ENCODE measurements at regions not wholly inside any gene's neighbourhood (a gene's known extent, or its start where the extent isn't known, plus 50 kb on each side); places are given as distances from the start of the nearest gene placed in this dataset.

DNA sequence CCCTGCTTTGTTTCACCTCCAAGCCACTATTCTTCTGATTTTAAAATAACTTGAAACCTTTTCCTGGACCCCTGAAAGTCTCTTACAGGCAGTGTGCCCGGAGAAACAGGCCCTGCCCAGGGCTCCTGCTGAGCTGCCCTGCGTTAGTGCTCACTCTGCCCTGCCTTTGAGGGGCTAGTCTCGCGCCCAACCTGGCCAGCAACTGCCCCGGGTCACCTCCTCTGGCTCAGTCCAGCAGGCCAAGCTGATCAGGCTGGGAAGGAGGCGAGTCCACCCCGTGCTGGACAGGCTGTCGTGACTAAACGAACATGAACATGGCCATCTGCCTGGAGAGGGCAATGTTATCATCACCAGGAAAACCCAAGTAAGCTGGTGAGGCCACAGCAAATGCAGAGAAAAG lies 245.4 kb downstream of the ANKRD60 start:
- Histone ChIP-seq H3K79me2 (ENCODE audit: control insufficient read depth, insufficient read depth, low read length) (no peaks in the 10 kb centered on the region), H4K20me1 (replicated peaks; ENCODE audit: control insufficient read depth, extremely low read depth, insufficient read depth, low read length) (no peaks in the 10 kb centered on the region), H2AFZ (ENCODE audit: low read depth, low read length) (no peak overlapping the region), H3K27ac (ENCODE audit: insufficient read depth, low read depth, low read length) (no peak overlapping the region), H3K4me3 (replicated peaks in 1 of 3; ENCODE audit: insufficient read depth in 1 of 3, low read depth in 1 of 3, low read length in 3 of 3) (no peak overlapping the region), H3K9me3 (replicated peaks; ENCODE audit: control insufficient read depth, insufficient read depth, low read length) (no peaks in the 10 kb centered on the region), H3K27me3 (ENCODE audit: control insufficient read depth in 2 of 2, insufficient read depth in 2 of 2, low read length in 2 of 2) (peaks cover 0 to 4% of the 10 kb centered on the region in 2 experiments), H3K9ac (replicated peaks; ENCODE audit: extremely low read depth, insufficient read depth, low read length) (no peak overlapping the region), H3K36me3 (ENCODE audit: control insufficient read depth in 2 of 2, extremely low read depth in 1 of 2, insufficient read depth in 2 of 2, low read length in 2 of 2) (no peaks in the 10 kb centered on the region), H3K9me1 (replicated peaks; ENCODE audit: control insufficient read depth, extremely low read depth, insufficient read depth, low read length) (no peaks in the 10 kb centered on the region), H3K4me2 (ENCODE audit: insufficient read depth, low read length) (no peak overlapping the region), H3K4me1 (ENCODE audit: control insufficient read depth, extremely low read depth, insufficient read depth, low read length) (no peaks in the 10 kb centered on the region)
- intact Hi-C loops (cut with micrococcal nuclease) (no loop called here), dilution Hi-C loops (cut with MboI; ENCODE audit: extremely low pct_ligation_motif_present, low sequenced_read_pairs) (no loop called here)
- TF ChIP-seq EZH2 (IDR thresholded peaks at IDR 0.05; ENCODE audit: borderline replicate concordance, low read depth, low read length, severe bottlenecking) = no peak
- no peak for TF ChIP-seq JUN (IDR thresholded peaks at IDR 0.05; ENCODE audit: borderline replicate concordance, insufficient read depth, insufficient read length, low read depth)
- no peak for TF ChIP-seq FOS (IDR thresholded peaks at IDR 0.05; ENCODE audit: borderline replicate concordance, insufficient read depth, low read length)
- no peak for TF ChIP-seq MYC (IDR thresholded peaks at IDR 0.05; ENCODE audit: low read depth, low read length)
- TF ChIP-seq GATA2 (IDR thresholded peaks at IDR 0.05; ENCODE audit: insufficient read depth, insufficient read length, low read depth, low read length) = no peak
- TF ChIP-seq, protein P1, sequence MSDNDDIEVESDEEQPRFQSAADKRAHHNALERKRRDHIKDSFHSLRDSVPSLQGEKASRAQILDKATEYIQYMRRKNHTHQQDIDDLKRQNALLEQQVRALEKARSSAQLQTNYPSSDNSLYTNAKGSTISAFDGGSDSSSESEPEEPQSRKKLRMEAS (IDR thresholded peaks at IDR 0.05; ENCODE audit: insufficient read depth, insufficient read length) = no peak
- no peak for TF ChIP-seq POLR2A (IDR thresholded peaks at IDR 0.05; ENCODE audit: low read depth, low read length)
- TF ChIP-seq, protein P2, sequence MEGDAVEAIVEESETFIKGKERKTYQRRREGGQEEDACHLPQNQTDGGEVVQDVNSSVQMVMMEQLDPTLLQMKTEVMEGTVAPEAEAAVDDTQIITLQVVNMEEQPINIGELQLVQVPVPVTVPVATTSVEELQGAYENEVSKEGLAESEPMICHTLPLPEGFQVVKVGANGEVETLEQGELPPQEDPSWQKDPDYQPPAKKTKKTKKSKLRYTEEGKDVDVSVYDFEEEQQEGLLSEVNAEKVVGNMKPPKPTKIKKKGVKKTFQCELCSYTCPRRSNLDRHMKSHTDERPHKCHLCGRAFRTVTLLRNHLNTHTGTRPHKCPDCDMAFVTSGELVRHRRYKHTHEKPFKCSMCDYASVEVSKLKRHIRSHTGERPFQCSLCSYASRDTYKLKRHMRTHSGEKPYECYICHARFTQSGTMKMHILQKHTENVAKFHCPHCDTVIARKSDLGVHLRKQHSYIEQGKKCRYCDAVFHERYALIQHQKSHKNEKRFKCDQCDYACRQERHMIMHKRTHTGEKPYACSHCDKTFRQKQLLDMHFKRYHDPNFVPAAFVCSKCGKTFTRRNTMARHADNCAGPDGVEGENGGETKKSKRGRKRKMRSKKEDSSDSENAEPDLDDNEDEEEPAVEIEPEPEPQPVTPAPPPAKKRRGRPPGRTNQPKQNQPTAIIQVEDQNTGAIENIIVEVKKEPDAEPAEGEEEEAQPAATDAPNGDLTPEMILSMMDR (IDR thresholded peaks at IDR 0.05; ENCODE audit: extremely low read depth in 1 of 2, insufficient read depth in 1 of 2, low read depth in 1 of 2, low read length in 2 of 2) = no peak
- no peak for TF ChIP-seq POLR2AphosphoS5 (IDR thresholded peaks at IDR 0.05; ENCODE audit: insufficient read depth, low read depth, low read length)
- DNase-seq (ENCODE audit: low read depth, low spot score) = no peak
- no peak for FAIRE-seq
- BruUV-seq (replicated peaks) = no TSS peak
- POLR2A ChIA-PET = no interaction called here
- CTCF ChIA-PET = no interaction called here
